ENCODE measurements at regions not wholly inside any gene's neighbourhood (a gene's known extent, or its start where the extent isn't known, plus 50 kb on each side); places are given as distances from the start of the nearest gene placed in this dataset.

DNA sequence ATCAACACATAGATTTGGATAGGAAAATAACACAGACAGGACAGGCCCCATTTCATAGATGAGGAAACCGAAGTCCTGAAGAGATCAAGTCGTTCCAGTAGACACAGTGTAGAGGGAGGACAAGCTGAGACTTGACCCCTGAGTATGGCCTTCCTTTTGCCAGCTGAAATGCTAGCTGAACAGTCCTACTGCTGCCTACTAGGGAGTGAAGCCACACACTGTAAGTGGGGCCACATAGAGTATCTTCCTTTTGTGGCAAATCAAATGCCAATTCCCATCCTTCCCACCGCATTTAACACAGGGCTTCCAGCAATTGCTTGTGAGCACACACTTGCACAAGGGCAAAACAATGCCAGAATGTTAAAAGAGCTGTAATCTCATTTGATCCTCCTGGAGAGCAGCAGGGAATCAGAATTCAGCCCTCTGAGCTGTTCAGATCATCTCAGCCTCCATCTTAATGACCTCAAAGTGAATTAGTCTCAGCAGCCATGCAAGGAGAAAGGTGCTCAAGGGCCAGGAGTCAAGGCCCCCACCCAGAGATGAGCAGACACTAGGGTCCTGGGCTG lies 380.5 kb downstream of the EMP1 start:
- H3K27ac ChIP-seq (ENCODE audit: low read depth, low read length) = no peak overlapping the region

DNA sequence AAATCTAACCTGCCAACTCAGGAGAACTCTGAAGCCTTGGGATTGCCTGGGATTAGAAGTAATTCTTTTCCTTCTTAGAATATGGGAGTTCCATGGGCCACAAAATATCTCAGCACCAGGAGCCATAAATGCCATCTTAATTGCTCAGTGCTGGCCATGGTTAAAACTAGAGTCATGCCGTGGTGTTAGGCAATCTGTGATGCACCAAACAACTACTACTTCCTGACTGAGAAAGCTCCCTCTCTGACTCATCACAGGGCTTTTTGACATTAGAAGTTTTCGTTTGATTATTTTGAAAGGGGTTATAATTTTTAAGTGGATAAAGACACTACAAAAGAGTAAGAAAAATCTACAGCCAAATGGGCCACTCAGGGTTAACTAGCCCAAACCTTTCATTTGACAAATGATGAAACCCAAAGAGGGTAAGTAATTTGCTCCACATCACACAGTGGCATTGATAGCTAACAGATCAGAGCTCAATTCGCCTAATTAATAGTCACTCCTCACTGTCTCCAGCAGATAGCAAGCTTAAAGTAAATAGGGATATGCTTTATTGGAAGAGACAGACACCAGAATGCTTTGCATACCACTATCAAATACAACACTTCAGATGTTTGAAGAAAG lies 377.3 kb downstream of the EMP1 start:
- Histone ChIP-seq H3K4me1 (ENCODE audit: control insufficient read depth, low read length) (no peaks in the 10 kb centered on the region), H3K36me3 (ENCODE audit: control insufficient read depth, low read length) (no peaks in the 10 kb centered on the region), H3F3A (ENCODE audit: control insufficient read depth, insufficient read depth) (no peaks in the 10 kb centered on the region), H3K27me3 (ENCODE audit: control insufficient read depth, low read length) (no peaks in the 10 kb centered on the region), H3K4me3 (ENCODE audit: low read length) (no peak overlapping the region), H3K4me2 (ENCODE audit: low read length) (no peak overlapping the region), H4K20me1 (ENCODE audit: control insufficient read depth, insufficient read depth, low read depth, low read length) (no peaks in the 10 kb centered on the region), H3K9me2 (replicated peaks; ENCODE audit: control insufficient read depth, low read length) (no peaks in the 10 kb centered on the region), H3K9me3 (ENCODE audit: control insufficient read depth, insufficient read depth, low read length) (no peaks in the 10 kb centered on the region), H3K79me2 (ENCODE audit: control insufficient read depth, low read length) (no peaks in the 10 kb centered on the region), H3K27ac (ENCODE audit: low read depth, low read length) (no peak overlapping the region)
- TF ChIP-seq EZH2phosphoT487 (IDR thresholded peaks at IDR 0.05; ENCODE audit: borderline replicate concordance, low read length) = no peak
- TF ChIP-seq, protein P1, sequence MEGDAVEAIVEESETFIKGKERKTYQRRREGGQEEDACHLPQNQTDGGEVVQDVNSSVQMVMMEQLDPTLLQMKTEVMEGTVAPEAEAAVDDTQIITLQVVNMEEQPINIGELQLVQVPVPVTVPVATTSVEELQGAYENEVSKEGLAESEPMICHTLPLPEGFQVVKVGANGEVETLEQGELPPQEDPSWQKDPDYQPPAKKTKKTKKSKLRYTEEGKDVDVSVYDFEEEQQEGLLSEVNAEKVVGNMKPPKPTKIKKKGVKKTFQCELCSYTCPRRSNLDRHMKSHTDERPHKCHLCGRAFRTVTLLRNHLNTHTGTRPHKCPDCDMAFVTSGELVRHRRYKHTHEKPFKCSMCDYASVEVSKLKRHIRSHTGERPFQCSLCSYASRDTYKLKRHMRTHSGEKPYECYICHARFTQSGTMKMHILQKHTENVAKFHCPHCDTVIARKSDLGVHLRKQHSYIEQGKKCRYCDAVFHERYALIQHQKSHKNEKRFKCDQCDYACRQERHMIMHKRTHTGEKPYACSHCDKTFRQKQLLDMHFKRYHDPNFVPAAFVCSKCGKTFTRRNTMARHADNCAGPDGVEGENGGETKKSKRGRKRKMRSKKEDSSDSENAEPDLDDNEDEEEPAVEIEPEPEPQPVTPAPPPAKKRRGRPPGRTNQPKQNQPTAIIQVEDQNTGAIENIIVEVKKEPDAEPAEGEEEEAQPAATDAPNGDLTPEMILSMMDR (IDR thresholded peaks at IDR 0.05; ENCODE audit: low read depth, low read length, poor library complexity, severe bottlenecking) = no peak

More for the DNA sequence above, 380.5 kb downstream of the EMP1 start:
- no peaks in the 10 kb centered on the region for H3K36me3 ChIP-seq (ENCODE audit: control insufficient read depth, low read length)
- H3K4me2 ChIP-seq (ENCODE audit: low read length) = no peak overlapping the region
- no peaks in the 10 kb centered on the region for H3K9me2 ChIP-seq (replicated peaks; ENCODE audit: control insufficient read depth, low read length)
- no peaks in the 10 kb centered on the region for H3F3A ChIP-seq (ENCODE audit: control insufficient read depth, insufficient read depth)
- no peak for TF ChIP-seq EZH2phosphoT487 (IDR thresholded peaks at IDR 0.05; ENCODE audit: borderline replicate concordance, low read length)
- TF ChIP-seq, protein P1 (IDR thresholded peaks at IDR 0.05; ENCODE audit: low read depth, low read length, poor library complexity, severe bottlenecking) = no peak
- no peaks in the 10 kb centered on the region for H3K4me1 ChIP-seq (ENCODE audit: control insufficient read depth, low read length)
- H3K4me3 ChIP-seq (ENCODE audit: low read length) = no peak overlapping the region
- H4K20me1 ChIP-seq (ENCODE audit: control insufficient read depth, insufficient read depth, low read depth, low read length) = no peaks in the 10 kb centered on the region
- no peaks in the 10 kb centered on the region for H3K9me3 ChIP-seq (ENCODE audit: control insufficient read depth, insufficient read depth, low read length)
- no peaks in the 10 kb centered on the region for H3K27me3 ChIP-seq (ENCODE audit: control insufficient read depth, low read length)
- H3K79me2 ChIP-seq (ENCODE audit: control insufficient read depth, low read length) = no peaks in the 10 kb centered on the region

DNA sequence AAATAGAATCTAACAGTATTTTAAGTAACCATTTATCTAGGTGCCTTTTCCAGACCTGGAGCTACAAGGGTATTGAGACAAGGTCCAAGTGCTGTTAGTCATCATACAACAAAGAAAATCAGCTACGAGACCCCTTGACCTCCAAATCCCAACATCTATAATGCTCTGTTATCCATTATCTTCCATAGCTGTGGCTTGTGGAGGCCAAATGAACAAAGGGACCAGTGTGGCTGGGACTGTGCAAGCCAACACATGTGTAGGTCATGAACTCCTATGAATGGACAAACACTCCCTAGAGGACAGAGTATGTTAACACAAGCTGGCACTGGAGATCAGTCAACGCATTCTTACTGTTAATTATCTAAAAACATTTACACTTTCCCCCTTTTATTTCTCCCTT lies 374.5 kb downstream of the EMP1 start:
- H3K4me1 ChIP-seq (ENCODE audit: control insufficient read depth, low read length) = no peaks in the 10 kb centered on the region
- H3K9me3 ChIP-seq (ENCODE audit: control insufficient read depth, insufficient read depth, low read length) = no peaks in the 10 kb centered on the region
- H3K79me2 ChIP-seq (ENCODE audit: control insufficient read depth, low read length) = no peaks in the 10 kb centered on the region
- no peaks in the 10 kb centered on the region for H3F3A ChIP-seq (ENCODE audit: control insufficient read depth, insufficient read depth)
- no peaks in the 10 kb centered on the region for H3K9me2 ChIP-seq (replicated peaks; ENCODE audit: control insufficient read depth, low read length)
- H3K4me2 ChIP-seq (ENCODE audit: low read length) = no peak overlapping the region
- no peak overlapping the region for H3K27ac ChIP-seq (ENCODE audit: low read depth, low read length)
- no peaks in the 10 kb centered on the region for H4K20me1 ChIP-seq (ENCODE audit: control insufficient read depth, insufficient read depth, low read depth, low read length)
- TF ChIP-seq, protein P1 (IDR thresholded peaks at IDR 0.05; ENCODE audit: low read depth, low read length, poor library complexity, severe bottlenecking) = no peak
- no peak for TF ChIP-seq EZH2phosphoT487 (IDR thresholded peaks at IDR 0.05; ENCODE audit: borderline replicate concordance, low read length)
- no peaks in the 10 kb centered on the region for H3K27me3 ChIP-seq (ENCODE audit: control insufficient read depth, low read length)
- no peak overlapping the region for H3K4me3 ChIP-seq (ENCODE audit: low read length)
- H3K36me3 ChIP-seq (ENCODE audit: control insufficient read depth, low read length) = no peaks in the 10 kb centered on the region
